Kidney epithelial cell (primary cell): ENCODE measurements at regions not wholly inside any gene's neighbourhood (a gene's known extent, or its start where the extent isn't known, plus 50 kb on each side); places are given as distances from the start of the nearest gene placed in this dataset.

Experiments
- DNase-seq: peaks from one replicate; pipeline ENCODE4 v3.0.0-alpha.2; 2010; ENCODE audit warnings: low read depth
- H3K27me3 ChIP-seq: 2 replicates; pipeline ENCODE4 v1.6.0; 2011; ENCODE audit warnings: low read length; ENCODE audit not compliant: control insufficient read depth, insufficient read depth
- H3K36me3 ChIP-seq: 2 replicates; pipeline ENCODE4 v1.5.1; 2011; ENCODE audit warnings: low read length; ENCODE audit not compliant: control insufficient read depth, insufficient read depth
- H3K4me3 ChIP-seq: 2 replicates; pipeline ENCODE4 v1.5.1; 2011; ENCODE audit warnings: low read depth, mild to moderate bottlenecking, control low read depth, low read length
- TF ChIP-seq, protein P1 (sequence below): IDR thresholded peaks from 2 replicates; pipeline ENCODE4 v1.5.1; 2011; ENCODE audit warnings: mild to moderate bottlenecking, moderate library complexity, low read length, control low read depth, inconsistent platforms; ENCODE audit not compliant: insufficient read depth, poor library complexity, severe bottlenecking

DNA sequence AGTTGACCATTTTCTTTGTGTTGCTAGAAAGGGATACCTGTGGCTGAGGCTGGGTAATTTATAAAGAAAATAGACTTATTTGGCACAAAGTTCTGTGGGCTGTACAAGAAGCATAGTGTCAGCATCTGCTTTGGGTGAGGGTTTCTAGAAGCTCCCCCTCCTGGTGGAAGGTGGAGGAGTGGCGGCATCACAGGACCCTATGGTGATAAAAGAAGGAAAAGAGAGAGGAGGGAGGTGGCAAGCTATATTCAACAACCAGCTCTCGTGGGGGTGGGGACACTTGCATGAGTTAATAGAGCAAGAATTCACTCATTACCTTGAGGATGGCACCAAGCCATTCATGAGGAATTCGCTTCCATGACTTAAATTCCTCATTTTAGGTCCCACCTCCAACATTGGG is 2041.4 kb upstream of the CDH9 start:
- H3K27me3 ChIP-seq: no peaks in the 10 kb centered on the region
- TF ChIP-seq, protein P1, sequence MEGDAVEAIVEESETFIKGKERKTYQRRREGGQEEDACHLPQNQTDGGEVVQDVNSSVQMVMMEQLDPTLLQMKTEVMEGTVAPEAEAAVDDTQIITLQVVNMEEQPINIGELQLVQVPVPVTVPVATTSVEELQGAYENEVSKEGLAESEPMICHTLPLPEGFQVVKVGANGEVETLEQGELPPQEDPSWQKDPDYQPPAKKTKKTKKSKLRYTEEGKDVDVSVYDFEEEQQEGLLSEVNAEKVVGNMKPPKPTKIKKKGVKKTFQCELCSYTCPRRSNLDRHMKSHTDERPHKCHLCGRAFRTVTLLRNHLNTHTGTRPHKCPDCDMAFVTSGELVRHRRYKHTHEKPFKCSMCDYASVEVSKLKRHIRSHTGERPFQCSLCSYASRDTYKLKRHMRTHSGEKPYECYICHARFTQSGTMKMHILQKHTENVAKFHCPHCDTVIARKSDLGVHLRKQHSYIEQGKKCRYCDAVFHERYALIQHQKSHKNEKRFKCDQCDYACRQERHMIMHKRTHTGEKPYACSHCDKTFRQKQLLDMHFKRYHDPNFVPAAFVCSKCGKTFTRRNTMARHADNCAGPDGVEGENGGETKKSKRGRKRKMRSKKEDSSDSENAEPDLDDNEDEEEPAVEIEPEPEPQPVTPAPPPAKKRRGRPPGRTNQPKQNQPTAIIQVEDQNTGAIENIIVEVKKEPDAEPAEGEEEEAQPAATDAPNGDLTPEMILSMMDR: peak; percentile 3
- H3K36me3 ChIP-seq: no peaks in the 10 kb centered on the region
- no peak for DNase-seq
- H3K4me3 ChIP-seq: no peak overlapping the region

DNA sequence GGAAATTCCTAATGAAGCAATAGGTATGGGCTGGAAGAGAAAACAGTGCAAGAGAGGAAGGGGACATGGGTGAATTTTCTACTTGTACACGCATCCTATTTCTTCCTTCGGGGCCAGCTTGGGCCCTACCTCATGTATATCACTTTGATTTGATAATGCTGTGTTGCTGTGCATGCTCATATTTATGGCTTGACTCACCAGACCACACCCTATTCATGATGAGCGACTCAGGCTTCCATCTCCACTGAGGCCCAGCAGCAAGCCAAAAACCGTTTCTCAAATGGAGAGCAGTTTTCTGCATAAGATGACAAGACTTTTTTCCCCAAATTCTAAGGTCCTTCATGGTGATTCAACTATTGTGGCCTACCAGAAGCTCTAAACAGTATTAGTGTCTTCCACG is 2039.1 kb upstream of the CDH9 start:
- no peaks in the 10 kb centered on the region for H3K27me3 ChIP-seq
- no peak for DNase-seq
- H3K4me3 ChIP-seq: no peak overlapping the region
- TF ChIP-seq, protein P1: no peak
- H3K36me3 ChIP-seq: no peaks in the 10 kb centered on the region

DNA sequence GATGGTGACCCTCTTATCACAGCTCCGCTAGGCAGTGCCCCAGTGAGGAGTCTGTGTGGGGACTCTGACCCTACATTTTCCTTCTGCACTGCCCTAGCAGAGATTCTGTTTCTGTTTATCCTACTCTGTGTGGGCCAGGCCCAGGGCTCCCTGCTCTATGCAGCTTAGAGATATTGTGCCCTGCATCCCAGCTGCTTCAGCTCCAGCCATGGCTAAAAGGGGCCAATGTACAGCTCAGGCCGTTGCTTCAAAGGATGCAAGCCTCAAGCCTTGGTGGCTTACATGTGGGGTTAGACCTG is 2030.7 kb upstream of the CDH9 start:
- Histone ChIP-seq H3K4me3 (no peak overlapping the region), H3K27me3 (no peaks in the 10 kb centered on the region), H3K36me3 (no peaks in the 10 kb centered on the region)
- TF ChIP-seq, protein P1: no peak
- DNase-seq: no peak

DNA sequence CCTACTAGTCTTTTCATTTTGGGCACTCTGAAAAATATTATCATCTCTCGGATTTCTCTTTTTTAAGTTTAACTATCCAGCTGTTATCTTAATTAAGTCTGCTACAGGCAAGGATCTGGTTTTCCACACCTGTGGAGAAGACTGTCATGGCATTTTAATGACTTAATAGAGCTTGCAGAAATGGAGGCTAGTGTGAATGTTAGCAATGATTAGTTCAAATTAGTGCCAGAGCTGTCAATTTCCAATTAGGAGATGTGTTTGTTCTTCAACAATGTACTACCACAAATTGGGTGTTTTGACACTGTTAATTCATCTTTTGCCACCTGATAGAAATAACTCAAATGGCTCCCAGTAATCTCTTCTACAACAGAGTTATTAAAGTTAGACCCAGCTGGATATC is 2023.0 kb upstream of the CDH9 start:
- DNase-seq: no peak
- no peak overlapping the region for H3K4me3 ChIP-seq
- TF ChIP-seq, protein P1: no peak
- H3K27me3 ChIP-seq: no peaks in the 10 kb centered on the region
- H3K36me3 ChIP-seq: no peaks in the 10 kb centered on the region

DNA sequence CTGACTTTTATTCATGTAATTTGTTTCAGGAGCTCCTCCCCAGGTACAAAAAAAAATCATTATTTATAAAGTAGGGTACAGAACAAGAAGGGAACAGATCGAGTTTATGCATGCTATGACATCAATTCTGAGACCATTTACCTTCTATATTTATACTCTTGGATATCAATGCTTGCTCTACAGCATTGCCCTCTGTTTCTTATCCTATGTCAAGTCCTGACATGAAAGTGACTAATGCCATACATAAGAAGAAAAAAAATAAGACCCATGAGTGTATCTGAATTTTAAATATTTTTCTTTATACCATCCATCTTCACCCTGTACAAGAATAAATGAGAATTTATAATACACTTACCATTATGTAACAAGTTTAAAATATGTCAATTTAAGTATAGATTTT is 2016.3 kb upstream of the CDH9 start:
- no peak for DNase-seq
- Histone ChIP-seq H3K36me3 (no peaks in the 10 kb centered on the region), H3K4me3 (no peak overlapping the region), H3K27me3 (no peaks in the 10 kb centered on the region)
- TF ChIP-seq, protein P1: no peak

DNA sequence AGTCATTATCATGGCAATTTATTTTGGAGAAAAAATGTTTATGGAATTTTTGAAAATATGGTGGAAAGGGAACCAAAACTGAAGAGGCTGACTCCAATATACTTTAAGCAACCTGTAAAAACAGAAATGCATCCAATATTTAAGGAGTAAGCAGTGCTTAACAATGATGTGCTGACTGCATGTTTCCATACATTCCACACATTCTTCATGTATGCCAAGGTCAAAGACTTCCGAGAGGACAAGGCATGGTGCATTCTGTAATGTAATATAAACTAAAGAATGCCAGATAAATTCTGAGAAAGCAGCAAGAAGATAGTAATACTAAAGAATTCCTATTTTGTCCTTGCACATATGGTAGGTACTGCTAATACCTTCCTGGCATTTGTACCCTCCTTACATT is 2015.9 kb upstream of the CDH9 start:
- no peaks in the 10 kb centered on the region for H3K27me3 ChIP-seq
- H3K36me3 ChIP-seq: no peaks in the 10 kb centered on the region
- no peak for DNase-seq
- no peak overlapping the region for H3K4me3 ChIP-seq
- TF ChIP-seq, protein P1: no peak
